Neural progenitor cell (in vitro differentiated cells): ENCODE measurements at regions not wholly inside any gene's neighbourhood (a gene's known extent, or its start where the extent isn't known, plus 50 kb on each side); places are given as distances from the start of the nearest gene placed in this dataset.

Source experiments
- CTCF ChIP-seq: fragments of 200-600 bp; sonication (generic); IDR thresholded peaks from 2 replicates; pipeline ENCODE4 v1.5.1; 2017; ENCODE audit warnings: antibody characterized with exemption, mild to moderate bottlenecking
- EZH2 ChIP-seq: fragments of 200-600 bp; sonication (generic); IDR thresholded peaks from 2 replicates; pipeline ENCODE4 v1.6.1; 2017; ENCODE audit warnings: antibody characterized with exemption, mild to moderate bottlenecking, moderate library complexity
- EZH2phosphoT487 ChIP-seq: fragments of 200-600 bp; sonication (generic); IDR thresholded peaks from 2 replicates; pipeline ENCODE4 v1.6.1; 2017; ENCODE audit warnings: antibody characterized with exemption

DNA sequence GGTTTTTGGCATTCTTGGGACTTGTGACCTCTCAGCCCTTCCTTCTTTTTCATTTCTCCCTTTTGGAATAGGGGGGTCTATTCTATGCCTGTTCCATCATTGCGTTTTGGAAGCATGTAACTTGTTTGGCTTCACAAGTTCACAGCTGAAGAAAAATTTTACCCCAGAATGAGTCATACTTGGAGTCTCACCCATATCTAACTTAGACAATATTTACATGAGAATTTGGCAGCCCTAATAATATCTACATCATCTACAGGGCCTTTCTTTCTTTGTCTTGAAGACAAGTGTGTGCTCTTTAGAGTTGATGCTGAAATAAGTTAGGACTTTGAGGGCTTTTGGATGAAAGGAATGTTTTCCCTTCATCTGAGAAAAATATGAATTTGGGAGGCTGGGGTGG lies 1312.9 kb upstream of the FLRT2 start:
- TF ChIP-seq CTCF (no peak), EZH2 (no peak), EZH2phosphoT487 (no peak)
